ENCODE measurements at regions not wholly inside any gene's neighbourhood (a gene's known extent, or its start where the extent isn't known, plus 50 kb on each side); places are given as distances from the start of the nearest gene placed in this dataset.
A peak's percentile ranks its signal among the peaks of the same experiment; 100 is the strongest.

- no peak overlapping the region for H3K4me3 ChIP-seq (ENCODE audit: control insufficient read depth, low read depth, low read length)
- TF ChIP-seq CTCF (IDR thresholded peaks at IDR 0.05; ENCODE audit: control insufficient read depth, insufficient read depth, low read depth, low read length, missing control alignments): no peak
- no peak for DNase-seq (ENCODE audit: low read depth)
These were observed 234.6 kb upstream of the CDH5 start for GRCh38 chr16:66131895-66132294.

- no peak for DNase-seq (ENCODE audit: low read depth)
- TF ChIP-seq CTCF (IDR thresholded peaks at IDR 0.05; ENCODE audit: control insufficient read depth, insufficient read depth, low read depth, low read length, missing control alignments): no peak
- no peak overlapping the region for H3K4me3 ChIP-seq (ENCODE audit: control insufficient read depth, low read depth, low read length)
These were observed 235.2 kb upstream of the CDH5 start for GRCh38 chr16:66131156-66131807.

GRCh38 chr16:66130296-66130905 is 236.1 kb upstream of the CDH5 start:
- DNase-seq (ENCODE audit: low read depth): peak; percentile 79
- no peak for TF ChIP-seq CTCF (IDR thresholded peaks at IDR 0.05; ENCODE audit: control insufficient read depth, insufficient read depth, low read depth, low read length, missing control alignments)
- H3K4me3 ChIP-seq (ENCODE audit: control insufficient read depth, low read depth, low read length): no peak overlapping the region

DNA sequence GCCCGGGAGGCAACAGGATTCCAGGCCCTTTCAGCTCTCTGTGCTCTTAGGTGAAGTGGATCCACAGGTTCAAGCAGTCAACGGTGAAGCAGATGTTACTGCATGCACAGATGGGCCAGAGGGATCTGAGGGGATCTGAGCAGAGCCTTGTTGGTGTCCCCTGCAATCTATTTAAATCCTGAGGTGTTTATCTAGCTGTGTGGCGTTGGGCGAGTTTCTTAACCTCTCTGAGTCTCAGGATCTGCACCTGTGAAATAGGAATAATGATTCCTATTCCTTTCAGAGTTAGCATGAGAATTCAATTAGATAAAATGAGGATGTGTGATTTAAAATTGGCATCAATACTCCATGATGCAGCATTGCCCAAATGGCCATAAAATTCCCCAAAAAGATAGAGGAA is 237.3 kb upstream of the CDH5 start:
- TF ChIP-seq CTCF (IDR thresholded peaks at IDR 0.05; ENCODE audit: control insufficient read depth, insufficient read depth, low read depth, low read length, missing control alignments): no peak
- no peak for DNase-seq (ENCODE audit: low read depth)
- H3K4me3 ChIP-seq (ENCODE audit: control insufficient read depth, low read depth, low read length): no peak overlapping the region

- no peak for TF ChIP-seq CTCF (IDR thresholded peaks at IDR 0.05; ENCODE audit: control insufficient read depth, insufficient read depth, low read depth, low read length, missing control alignments)
- no peak for DNase-seq (ENCODE audit: low read depth)
- H3K4me3 ChIP-seq (ENCODE audit: control insufficient read depth, low read depth, low read length): no peak overlapping the region
These were observed 238.1 kb upstream of the CDH5 start for GRCh38 chr16:66128371-66128770.

GRCh38 chr16:66127459-66128370 is 238.8 kb upstream of the CDH5 start:
- no peak for DNase-seq (ENCODE audit: low read depth)
- no peak overlapping the region for H3K4me3 ChIP-seq (ENCODE audit: control insufficient read depth, low read depth, low read length)
- TF ChIP-seq CTCF (IDR thresholded peaks at IDR 0.05; ENCODE audit: control insufficient read depth, insufficient read depth, low read depth, low read length, missing control alignments): no peak

Measured in AG09309 (cell line).